ENCODE measurements at regions not wholly inside any gene's neighbourhood (a gene's known extent, or its start where the extent isn't known, plus 50 kb on each side); places are given as distances from the start of the nearest gene placed in this dataset.

GRCh38 chr13:58933475-58933874 lies 1230.3 kb downstream of the DIAPH3 start:
- Histone ChIP-seq H3K79me2 (ENCODE audit: insufficient read depth, low read depth) (no peaks in the 10 kb centered on the region), H3K27me3 (ENCODE audit: insufficient read depth, low read depth) (no peaks in the 10 kb centered on the region), H3K36me3 (ENCODE audit: insufficient read depth) (no peaks in the 10 kb centered on the region), H3K4me2 (no peak overlapping the region), H3K9ac (no peak overlapping the region), H2AFZ (ENCODE audit: low read depth) (no peak overlapping the region), H3K4me1 (ENCODE audit: low read depth, poor library complexity, severe bottlenecking) (no peaks in the 10 kb centered on the region), H3K27ac (no peak overlapping the region), H3K4me3 (IDR thresholded peaks at IDR 0.05; ENCODE audit: insufficient read depth, low read depth, low read length) (no peak overlapping the region), H4K20me1 (ENCODE audit: insufficient read depth) (no peaks in the 10 kb centered on the region)
- TF ChIP-seq CTCF (conservative IDR thresholded peaks at IDR 0.05; ENCODE audit: low read depth, low read length), result no peak

- Histone ChIP-seq H3K79me2 (ENCODE audit: insufficient read depth, low read depth) (no peaks in the 10 kb centered on the region), H3K27me3 (ENCODE audit: insufficient read depth, low read depth) (no peaks in the 10 kb centered on the region), H3K4me2 (no peak overlapping the region), H4K20me1 (ENCODE audit: insufficient read depth) (no peaks in the 10 kb centered on the region), H3K36me3 (ENCODE audit: insufficient read depth) (no peaks in the 10 kb centered on the region), H3K27ac (no peak overlapping the region), H2AFZ (ENCODE audit: low read depth) (no peak overlapping the region), H3K4me3 (IDR thresholded peaks at IDR 0.05; ENCODE audit: insufficient read depth, low read depth, low read length) (no peak overlapping the region), H3K4me1 (ENCODE audit: low read depth, poor library complexity, severe bottlenecking) (no peaks in the 10 kb centered on the region), H3K9ac (no peak overlapping the region)
- no peak for TF ChIP-seq CTCF (conservative IDR thresholded peaks at IDR 0.05; ENCODE audit: low read depth, low read length)
Measured at GRCh38 chr13:58935689-58936088, 1228.0 kb downstream of the DIAPH3 start.

- no peak for TF ChIP-seq CTCF (conservative IDR thresholded peaks at IDR 0.05; ENCODE audit: low read depth, low read length)
- H3K27ac ChIP-seq, result no peak overlapping the region
- no peak overlapping the region for H3K9ac ChIP-seq
- no peaks in the 10 kb centered on the region for H3K79me2 ChIP-seq (ENCODE audit: insufficient read depth, low read depth)
- peaks cover 10% of the 10 kb centered on the region for H3K4me1 ChIP-seq (ENCODE audit: low read depth, poor library complexity, severe bottlenecking)
- H3K4me3 ChIP-seq (IDR thresholded peaks at IDR 0.05; ENCODE audit: insufficient read depth, low read depth, low read length), result no peak overlapping the region
- no peaks in the 10 kb centered on the region for H3K27me3 ChIP-seq (ENCODE audit: insufficient read depth, low read depth)
- no peaks in the 10 kb centered on the region for H4K20me1 ChIP-seq (ENCODE audit: insufficient read depth)
- H3K36me3 ChIP-seq (ENCODE audit: insufficient read depth), result no peaks in the 10 kb centered on the region
- no peak overlapping the region for H2AFZ ChIP-seq (ENCODE audit: low read depth)
- H3K4me2 ChIP-seq, result no peak overlapping the region
Measured at GRCh38 chr13:58946274-58946673, 1217.5 kb downstream of the DIAPH3 start.

DNA sequence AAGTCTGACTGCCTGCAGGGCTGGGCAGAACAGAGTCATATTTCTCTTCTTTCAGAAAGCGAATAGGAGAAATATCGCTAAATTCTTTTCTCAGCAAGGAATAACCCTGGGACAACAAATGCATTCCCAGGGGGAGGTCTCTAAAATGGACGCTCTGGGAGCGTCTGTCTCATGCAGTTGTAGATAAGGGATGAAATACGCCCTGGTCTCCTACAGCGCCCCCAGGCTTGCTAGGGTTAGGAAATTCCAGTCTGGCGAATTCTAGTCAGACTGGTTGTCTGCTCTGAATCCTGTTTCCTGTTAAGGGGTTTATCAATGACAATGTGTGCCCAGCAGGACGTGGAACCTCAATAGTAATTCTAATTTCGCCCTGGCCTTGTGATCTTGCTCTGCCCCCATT lies 1214.1 kb downstream of the DIAPH3 start:
- no peaks in the 10 kb centered on the region for H4K20me1 ChIP-seq (ENCODE audit: insufficient read depth)
- H2AFZ ChIP-seq (ENCODE audit: low read depth), result no peak overlapping the region
- no peak overlapping the region for H3K27ac ChIP-seq
- no peaks in the 10 kb centered on the region for H3K27me3 ChIP-seq (ENCODE audit: insufficient read depth, low read depth)
- no peaks in the 10 kb centered on the region for H3K36me3 ChIP-seq (ENCODE audit: insufficient read depth)
- H3K9ac ChIP-seq, result no peak overlapping the region
- H3K79me2 ChIP-seq (ENCODE audit: insufficient read depth, low read depth), result no peaks in the 10 kb centered on the region
- H3K4me2 ChIP-seq, result no peak overlapping the region
- no peak overlapping the region for H3K4me3 ChIP-seq (IDR thresholded peaks at IDR 0.05; ENCODE audit: insufficient read depth, low read depth, low read length)
- TF ChIP-seq CTCF (conservative IDR thresholded peaks at IDR 0.05; ENCODE audit: low read depth, low read length), result no peak
- peaks cover 25% of the 10 kb centered on the region for H3K4me1 ChIP-seq (ENCODE audit: low read depth, poor library complexity, severe bottlenecking)

GRCh38 chr13:58950911-58951310 lies 1212.8 kb downstream of the DIAPH3 start:
- Histone ChIP-seq H2AFZ (ENCODE audit: low read depth) (no peak overlapping the region), H3K27ac (no peak overlapping the region), H3K79me2 (ENCODE audit: insufficient read depth, low read depth) (no peaks in the 10 kb centered on the region), H3K36me3 (ENCODE audit: insufficient read depth) (no peaks in the 10 kb centered on the region), H3K27me3 (ENCODE audit: insufficient read depth, low read depth) (no peaks in the 10 kb centered on the region), H3K4me3 (IDR thresholded peaks at IDR 0.05; ENCODE audit: insufficient read depth, low read depth, low read length) (no peak overlapping the region), H3K4me1 (ENCODE audit: low read depth, poor library complexity, severe bottlenecking) (peaks cover 24% of the 10 kb centered on the region), H3K4me2 (no peak overlapping the region), H3K9ac (no peak overlapping the region), H4K20me1 (ENCODE audit: insufficient read depth) (no peaks in the 10 kb centered on the region)
- TF ChIP-seq CTCF (conservative IDR thresholded peaks at IDR 0.05; ENCODE audit: low read depth, low read length), result no peak
